ENCODE measurements at regions not wholly inside any gene's neighbourhood (a gene's known extent, or its start where the extent isn't known, plus 50 kb on each side); places are given as distances from the start of the nearest gene placed in this dataset.
A peak's percentile ranks its signal among the peaks of the same experiment; 100 is the strongest.

DNA sequence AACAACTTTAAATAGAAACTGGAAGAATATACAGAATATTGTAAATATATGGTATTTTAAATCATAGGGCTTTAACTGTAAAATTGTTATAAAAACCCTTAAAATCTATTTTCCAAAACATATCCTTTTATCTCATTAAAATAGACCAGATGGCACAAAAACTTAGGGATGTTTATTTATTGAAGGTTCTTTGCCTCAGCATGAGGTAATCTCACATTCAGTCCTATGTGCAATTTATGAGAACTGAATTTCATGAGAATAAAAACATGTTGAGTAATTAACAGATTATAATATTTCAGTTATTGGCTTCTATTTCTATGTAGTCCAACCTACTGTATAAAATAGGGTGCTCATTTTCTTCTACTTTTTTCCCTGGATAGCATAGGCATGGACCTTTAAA, 329.2 kb upstream of the PRR16 start:
- no peaks in the 10 kb centered on the region for H3K9me3 ChIP-seq (ENCODE audit: control insufficient read depth, low read length)
- H2AFZ ChIP-seq = no peak overlapping the region
- TF ChIP-seq, protein P1, sequence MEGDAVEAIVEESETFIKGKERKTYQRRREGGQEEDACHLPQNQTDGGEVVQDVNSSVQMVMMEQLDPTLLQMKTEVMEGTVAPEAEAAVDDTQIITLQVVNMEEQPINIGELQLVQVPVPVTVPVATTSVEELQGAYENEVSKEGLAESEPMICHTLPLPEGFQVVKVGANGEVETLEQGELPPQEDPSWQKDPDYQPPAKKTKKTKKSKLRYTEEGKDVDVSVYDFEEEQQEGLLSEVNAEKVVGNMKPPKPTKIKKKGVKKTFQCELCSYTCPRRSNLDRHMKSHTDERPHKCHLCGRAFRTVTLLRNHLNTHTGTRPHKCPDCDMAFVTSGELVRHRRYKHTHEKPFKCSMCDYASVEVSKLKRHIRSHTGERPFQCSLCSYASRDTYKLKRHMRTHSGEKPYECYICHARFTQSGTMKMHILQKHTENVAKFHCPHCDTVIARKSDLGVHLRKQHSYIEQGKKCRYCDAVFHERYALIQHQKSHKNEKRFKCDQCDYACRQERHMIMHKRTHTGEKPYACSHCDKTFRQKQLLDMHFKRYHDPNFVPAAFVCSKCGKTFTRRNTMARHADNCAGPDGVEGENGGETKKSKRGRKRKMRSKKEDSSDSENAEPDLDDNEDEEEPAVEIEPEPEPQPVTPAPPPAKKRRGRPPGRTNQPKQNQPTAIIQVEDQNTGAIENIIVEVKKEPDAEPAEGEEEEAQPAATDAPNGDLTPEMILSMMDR (IDR thresholded peaks at IDR 0.05) = no peak
- no peaks in the 10 kb centered on the region for H3K79me2 ChIP-seq
- H3K4me2 ChIP-seq (ENCODE audit: low read length) = no peak overlapping the region
- H3K9ac ChIP-seq = no peak overlapping the region
- no peak overlapping the region for H3K27ac ChIP-seq
- H3K4me1 ChIP-seq = no peaks in the 10 kb centered on the region
- H3K36me3 ChIP-seq (ENCODE audit: control insufficient read depth, insufficient read depth, low read length) = no peaks in the 10 kb centered on the region
- no peaks in the 10 kb centered on the region for H3K27me3 ChIP-seq (ENCODE audit: control insufficient read depth, insufficient read depth, low read length)
- H3K4me3 ChIP-seq (ENCODE audit: low read depth, low read length) = no peak overlapping the region

DNA sequence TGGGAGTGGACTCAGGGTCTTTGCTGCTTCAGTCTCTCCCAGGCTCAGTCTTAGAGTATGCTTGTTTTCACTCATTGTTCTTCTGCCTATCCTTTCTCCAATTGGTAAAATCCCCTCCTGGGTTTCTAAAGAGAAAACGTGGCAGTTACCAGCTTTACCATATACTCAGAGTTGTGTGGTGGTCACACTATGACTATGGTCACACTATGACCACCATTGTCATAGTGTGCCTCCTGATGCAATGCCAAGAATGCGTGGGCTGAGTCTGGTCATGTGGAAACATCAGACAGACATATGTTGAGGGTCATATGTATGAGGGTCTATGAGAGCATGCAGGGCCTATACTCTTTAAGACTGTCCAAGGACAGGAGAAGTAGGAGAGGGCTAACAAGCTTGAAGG, 326.5 kb upstream of the PRR16 start:
- Histone ChIP-seq H2AFZ (no peak overlapping the region), H3K27me3 (ENCODE audit: control insufficient read depth, insufficient read depth, low read length) (no peaks in the 10 kb centered on the region), H3K27ac (no peak overlapping the region), H3K36me3 (ENCODE audit: control insufficient read depth, insufficient read depth, low read length) (no peaks in the 10 kb centered on the region), H3K4me1 (no peaks in the 10 kb centered on the region), H3K9ac (no peak overlapping the region), H3K4me2 (ENCODE audit: low read length) (no peak overlapping the region), H3K79me2 (no peaks in the 10 kb centered on the region), H3K4me3 (ENCODE audit: low read depth, low read length) (no peak overlapping the region), H3K9me3 (ENCODE audit: control insufficient read depth, low read length) (no peaks in the 10 kb centered on the region)
- TF ChIP-seq, protein P1 (IDR thresholded peaks at IDR 0.05) = no peak

DNA sequence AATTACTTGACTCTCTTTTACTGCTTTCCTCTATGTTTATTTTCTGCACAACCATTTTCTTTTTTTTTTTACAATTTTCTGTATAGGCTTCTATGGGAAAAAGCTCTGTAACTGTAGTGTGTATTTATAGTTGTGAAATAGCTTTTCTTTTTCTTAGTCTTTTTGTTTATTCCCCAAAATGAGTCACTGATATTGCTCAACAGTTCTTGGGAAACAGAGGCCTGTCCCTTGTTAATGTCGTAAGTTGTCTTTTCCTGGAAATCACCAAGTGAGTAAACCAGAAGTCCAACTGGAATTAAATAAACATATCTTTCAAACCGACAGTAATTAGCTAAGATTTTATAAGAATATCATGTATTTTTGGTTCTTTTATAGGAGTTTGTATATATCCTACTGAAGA, 325.1 kb upstream of the PRR16 start:
- H3K9ac ChIP-seq = no peak overlapping the region
- no peaks in the 10 kb centered on the region for H3K36me3 ChIP-seq (ENCODE audit: control insufficient read depth, insufficient read depth, low read length)
- H3K4me1 ChIP-seq = no peaks in the 10 kb centered on the region
- H3K4me3 ChIP-seq (ENCODE audit: low read depth, low read length) = no peak overlapping the region
- H3K79me2 ChIP-seq = no peaks in the 10 kb centered on the region
- no peak overlapping the region for H3K4me2 ChIP-seq (ENCODE audit: low read length)
- no peak overlapping the region for H2AFZ ChIP-seq
- TF ChIP-seq, protein P1 (IDR thresholded peaks at IDR 0.05) = no peak
- H3K27me3 ChIP-seq (ENCODE audit: control insufficient read depth, insufficient read depth, low read length) = no peaks in the 10 kb centered on the region
- H3K9me3 ChIP-seq (ENCODE audit: control insufficient read depth, low read length) = no peaks in the 10 kb centered on the region
- peak overlapping the region; percentile 48 for H3K27ac ChIP-seq

DNA sequence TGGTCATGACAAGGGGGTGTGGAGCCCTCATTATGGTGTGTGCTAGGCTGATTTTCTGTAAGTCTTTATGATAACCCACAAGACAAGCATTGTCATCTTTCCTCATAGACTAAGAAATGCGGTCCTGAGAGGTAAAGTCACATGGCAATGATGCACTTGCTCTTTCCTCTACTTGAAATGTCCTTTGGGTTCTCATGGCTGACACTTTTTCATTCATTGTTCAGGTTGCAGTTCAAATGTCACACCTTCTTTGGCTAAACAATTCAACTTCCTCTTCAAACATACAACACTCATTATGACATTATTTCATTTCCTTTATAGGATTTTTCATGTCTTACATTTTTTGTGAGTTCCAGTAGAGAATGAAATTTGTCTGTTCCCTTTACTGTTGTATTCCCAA, 323.6 kb upstream of the PRR16 start:
- H3K36me3 ChIP-seq (ENCODE audit: control insufficient read depth, insufficient read depth, low read length) = no peaks in the 10 kb centered on the region
- no peak overlapping the region for H2AFZ ChIP-seq
- TF ChIP-seq, protein P1 (IDR thresholded peaks at IDR 0.05) = no peak
- no peak overlapping the region for H3K9ac ChIP-seq
- no peaks in the 10 kb centered on the region for H3K79me2 ChIP-seq
- no peak overlapping the region for H3K27ac ChIP-seq
- no peaks in the 10 kb centered on the region for H3K4me1 ChIP-seq
- no peaks in the 10 kb centered on the region for H3K27me3 ChIP-seq (ENCODE audit: control insufficient read depth, insufficient read depth, low read length)
- no peak overlapping the region for H3K4me3 ChIP-seq (ENCODE audit: low read depth, low read length)
- H3K9me3 ChIP-seq (ENCODE audit: control insufficient read depth, low read length) = no peaks in the 10 kb centered on the region
- H3K4me2 ChIP-seq (ENCODE audit: low read length) = no peak overlapping the region

DNA sequence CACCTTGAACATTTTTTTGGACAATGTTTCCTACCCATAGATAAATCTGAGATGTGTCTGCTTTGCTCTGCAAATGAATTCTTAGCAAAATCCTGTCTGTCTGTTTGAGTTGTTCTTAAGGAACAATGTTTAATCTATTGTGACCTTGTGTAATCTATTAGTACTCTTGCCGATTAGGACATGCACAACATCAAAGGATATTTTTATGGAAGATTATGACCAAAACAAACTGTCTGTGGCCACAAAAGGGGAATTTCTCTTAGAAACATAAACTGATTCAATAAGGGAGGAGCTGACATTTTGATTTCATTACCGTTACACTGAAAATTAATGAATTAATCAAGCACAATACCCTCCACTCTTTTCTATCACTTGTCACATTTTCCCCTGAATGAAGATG, 323.0 kb upstream of the PRR16 start:
- H3K4me1 ChIP-seq = no peaks in the 10 kb centered on the region
- no peak overlapping the region for H3K4me2 ChIP-seq (ENCODE audit: low read length)
- no peak overlapping the region for H3K9ac ChIP-seq
- H3K27ac ChIP-seq = no peak overlapping the region
- H3K4me3 ChIP-seq (ENCODE audit: low read depth, low read length) = no peak overlapping the region
- TF ChIP-seq, protein P1 (IDR thresholded peaks at IDR 0.05) = no peak
- H3K9me3 ChIP-seq (ENCODE audit: control insufficient read depth, low read length) = no peaks in the 10 kb centered on the region
- H3K79me2 ChIP-seq = no peaks in the 10 kb centered on the region
- no peaks in the 10 kb centered on the region for H3K36me3 ChIP-seq (ENCODE audit: control insufficient read depth, insufficient read depth, low read length)
- H3K27me3 ChIP-seq (ENCODE audit: control insufficient read depth, insufficient read depth, low read length) = no peaks in the 10 kb centered on the region
- no peak overlapping the region for H2AFZ ChIP-seq
